Naive thymus-derived CD4-positive, alpha-beta T cell (primary cell): ENCODE measurements at regions not wholly inside any gene's neighbourhood (a gene's known extent, or its start where the extent isn't known, plus 50 kb on each side); places are given as distances from the start of the nearest gene placed in this dataset.

ENCODE experiments used
- ATAC-seq: fragments of 150-1000 bp; cut with Tn5 transposase; 2 replicates; pipeline ENCODE4 v1.10.0; 2021; ENCODE audit warnings: mild to moderate bottlenecking, moderate library complexity
- CTCF ChIA-PET: fragments of 350-600 bp; sonication (Branson Sonifier 250); formaldehyde crosslinking; loops from one replicate; lab custom pipeline; 2021; ENCODE audit warnings: antibody characterized with exemption; lab: Charles Lee
- POLR2A ChIA-PET: fragments of 350-600 bp; sonication (Branson Sonifier 250); formaldehyde crosslinking; loops from one replicate; lab custom pipeline; 2021; ENCODE audit warnings: antibody characterized with exemption, inconsistent platforms; lab: Charles Lee
- DNase-seq, 9 donors: peaks; one replicate each; pipeline versions ENCODE4 v3.0.0 to v3.0.0-alpha.2; 2020 to 2022; ENCODE audit warnings: mixed read lengths in 1 of 9
- H3K27ac ChIP-seq: one replicate; pipeline ENCODE4 v1.7.0; 2013; ENCODE audit warnings: mild to moderate bottlenecking, low read depth, low read length, moderate library complexity
- H3K27me3 ChIP-seq, 2 donors: one replicate each; pipeline ENCODE4 v1.7.0; 2013; ENCODE audit warnings: low read length in 2 of 2, mild to moderate bottlenecking in 2 of 2, moderate library complexity in 2 of 2; ENCODE audit not compliant: control insufficient read depth in 2 of 2, insufficient read depth in 2 of 2
- H3K36me3 ChIP-seq, 3 experiments: 1 replicate in 2 of 3; 2 replicates in 1 of 3; pipeline ENCODE4 v1.7.0; 2013; ENCODE audit warnings: low read length in 3 of 3, mild to moderate bottlenecking in 3 of 3, moderate library complexity in 1 of 3; ENCODE audit not compliant: insufficient read depth in 3 of 3, control insufficient read depth in 2 of 3
- H3K4me1 ChIP-seq, 2 donors: one replicate each; pipeline ENCODE4 v1.7.0; 2013; ENCODE audit warnings: low read length in 2 of 2, mild to moderate bottlenecking in 2 of 2, moderate library complexity in 1 of 2; ENCODE audit not compliant: control insufficient read depth in 2 of 2, insufficient read depth in 2 of 2
- H3K4me3 ChIP-seq: 2 replicates; pipeline ENCODE4 v1.7.0; 2013; ENCODE audit warnings: mild to moderate bottlenecking, low read length
- H3K9me3 ChIP-seq, 3 experiments: 1 replicate in 2 of 3; 2 replicates in 1 of 3; pipeline ENCODE4 v1.7.0; 2013; ENCODE audit warnings: low read length in 3 of 3; ENCODE audit not compliant: control insufficient read depth in 2 of 3
- H3K27ac Mint-ChIP-seq, 9 donors: one replicate each; pipeline ENCODE4 v1.8.0; 2020 to 2022; ENCODE audit warnings: mixed read lengths in 9 of 9, mild to moderate bottlenecking in 8 of 9, moderate library complexity in 5 of 9, inconsistent platforms in 2 of 9
- H3K27me3 Mint-ChIP-seq, 5 donors: one replicate each; pipeline ENCODE4 v1.8.0; 2021 to 2022; ENCODE audit warnings: mixed read lengths in 5 of 5, mild to moderate bottlenecking in 1 of 5
- H3K36me3 Mint-ChIP-seq, 5 donors: one replicate each; pipeline ENCODE4 v1.8.0; 2020 to 2022; ENCODE audit warnings: mixed read lengths in 5 of 5, mild to moderate bottlenecking in 3 of 5, inconsistent platforms in 1 of 5
- H3K4me1 Mint-ChIP-seq, 7 donors: one replicate each; pipeline ENCODE4 v1.8.0; 2020 to 2022; ENCODE audit warnings: mixed read lengths in 7 of 7, mild to moderate bottlenecking in 3 of 7, inconsistent platforms in 1 of 7
- H3K4me3 Mint-ChIP-seq, 10 donors: one replicate each; pipeline ENCODE4 v1.8.0; 2020 to 2022; ENCODE audit warnings: mild to moderate bottlenecking in 10 of 10, mixed read lengths in 10 of 10, moderate library complexity in 6 of 10, inconsistent platforms in 2 of 10
- H3K9me3 Mint-ChIP-seq, 11 donors: one replicate each; pipeline ENCODE4 v1.8.0; 2020 to 2022; ENCODE audit warnings: mixed read lengths in 11 of 11, mild to moderate bottlenecking in 4 of 11, inconsistent platforms in 1 of 11, moderate library complexity in 1 of 11
- intact Hi-C, 2 donors: fragments of 100-400 bp; cut with micrococcal nuclease; formaldehyde crosslinking; loops; one replicate each; pipeline ENCODE4 v1.15.1; 2023

DNA sequence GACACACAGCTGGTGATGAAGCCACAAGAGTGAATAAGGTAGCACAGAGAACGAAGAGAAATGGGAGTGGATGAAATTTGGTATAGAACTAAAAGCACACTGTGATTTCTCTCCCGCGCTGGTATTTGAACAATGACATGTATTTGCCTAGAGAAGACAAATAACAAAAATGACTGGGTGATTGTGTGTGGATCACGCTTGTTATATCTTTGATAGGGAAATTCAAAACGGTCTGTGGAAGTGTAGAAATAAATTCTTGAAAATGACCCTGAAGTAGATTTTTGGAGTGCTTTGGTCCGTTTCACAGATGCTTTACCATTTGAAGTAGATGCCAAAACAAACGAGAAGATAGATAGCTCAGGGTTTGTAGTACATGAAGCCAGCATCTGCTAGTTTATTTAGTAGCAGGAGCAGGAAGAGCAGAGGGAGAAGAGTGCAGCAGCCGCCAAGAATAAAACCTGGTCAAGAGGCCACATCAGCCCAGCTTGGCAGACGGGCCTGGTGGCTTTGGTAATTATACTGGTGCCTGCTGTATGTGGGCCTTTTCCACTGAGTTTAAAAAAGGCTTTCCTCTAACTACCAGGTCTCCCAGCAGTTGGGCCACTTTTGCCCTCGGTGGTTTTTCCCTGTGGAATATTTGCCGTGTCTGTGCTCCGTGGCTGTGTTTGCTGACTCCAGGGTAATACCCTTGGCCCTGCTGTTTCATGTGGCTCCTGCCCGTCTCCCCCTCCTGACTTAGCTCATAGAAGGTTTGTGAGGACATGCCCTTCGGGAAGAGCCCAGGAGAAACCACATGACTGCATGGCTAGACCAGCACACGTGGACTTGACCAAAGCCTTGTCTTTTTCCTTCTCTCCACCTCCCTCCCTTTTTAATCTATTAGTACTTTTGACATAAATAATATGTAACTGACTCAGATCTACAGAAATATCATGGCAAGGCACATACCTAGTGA, 294.0 kb downstream of the SOX4 start:
- no peaks in the 10 kb centered on the region for H3K36me3 ChIP-seq
- ATAC-seq (no peak), DNase-seq (no peak)
- no peaks in the 10 kb centered on the region for H3K27me3 ChIP-seq
- ChIA-PET POLR2A (no interaction called here), CTCF (no interaction called here)
- H3K4me3 Mint-ChIP-seq = no peak overlapping the region
- H3K4me1 ChIP-seq = no peaks in the 10 kb centered on the region
- H3K4me3 ChIP-seq = no peak overlapping the region
- peaks cover 0 to 11% (median 9%) of the 10 kb centered on the region in 7 donors for H3K4me1 Mint-ChIP-seq
- H3K27ac Mint-ChIP-seq = no peak overlapping the region
- no peaks in the 10 kb centered on the region for H3K9me3 ChIP-seq
- no peak overlapping the region for H3K27ac ChIP-seq
- no peaks in the 10 kb centered on the region for H3K27me3 Mint-ChIP-seq
- peaks cover 0 to 10% (median 0%) of the 10 kb centered on the region in 5 donors for H3K36me3 Mint-ChIP-seq
- H3K9me3 Mint-ChIP-seq = peaks cover 0 to 12% (median 0%) of the 10 kb centered on the region in 11 donors
- intact Hi-C loops = no loop called here

DNA sequence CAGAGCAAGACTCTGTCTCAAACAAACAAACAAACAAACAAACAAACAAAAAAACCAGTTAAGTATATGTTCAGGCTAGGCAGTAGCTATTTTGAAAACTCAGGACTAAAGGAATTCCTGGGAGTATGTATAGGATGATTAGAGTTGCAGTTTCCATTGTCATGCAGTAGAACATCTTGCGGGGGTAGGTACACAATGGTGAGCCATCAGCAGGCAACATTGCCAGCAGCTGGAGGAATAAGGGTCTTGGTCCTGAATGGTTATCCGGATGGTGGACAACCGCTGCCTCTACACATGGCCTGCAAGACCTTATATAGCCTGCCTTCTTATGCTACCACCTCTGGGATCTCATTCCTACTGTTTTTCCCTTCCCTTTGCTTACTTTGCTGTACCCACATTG, 297.5 kb downstream of the SOX4 start:
- Mint-ChIP-seq H3K4me1 (no peaks in the 10 kb centered on the region), H3K9me3 (peaks cover 0 to 5% (median 0%) of the 10 kb centered on the region in 11 donors), H3K27ac (no peak overlapping the region), H3K36me3 (no peaks in the 10 kb centered on the region), H3K27me3 (no peaks in the 10 kb centered on the region), H3K4me3 (no peak overlapping the region)
- intact Hi-C loops = no loop called here
- H3K27ac ChIP-seq = no peak overlapping the region
- POLR2A ChIA-PET = no interaction called here
- no peaks in the 10 kb centered on the region for H3K9me3 ChIP-seq
- DNase-seq (no peak), ATAC-seq (no peak)
- H3K27me3 ChIP-seq = no peaks in the 10 kb centered on the region
- no peak overlapping the region for H3K4me3 ChIP-seq
- CTCF ChIA-PET = no interaction called here
- H3K36me3 ChIP-seq = no peaks in the 10 kb centered on the region
- H3K4me1 ChIP-seq = no peaks in the 10 kb centered on the region

- no peaks in the 10 kb centered on the region for H3K36me3 ChIP-seq
- no peak for DNase-seq
- H3K27me3 ChIP-seq = no peaks in the 10 kb centered on the region
- no peaks in the 10 kb centered on the region for H3K9me3 ChIP-seq
- Mint-ChIP-seq H3K36me3 (no peaks in the 10 kb centered on the region), H3K27me3 (no peaks in the 10 kb centered on the region), H3K27ac (no peak overlapping the region), H3K4me3 (no peak overlapping the region), H3K9me3 (peaks cover 0 to 5% (median 0%) of the 10 kb centered on the region in 11 donors), H3K4me1 (no peaks in the 10 kb centered on the region)
- ChIA-PET POLR2A (no interaction called here), CTCF (no interaction called here)
- H3K4me3 ChIP-seq = no peak overlapping the region
- intact Hi-C loops = no loop called here
- H3K4me1 ChIP-seq = no peaks in the 10 kb centered on the region
- no peak for ATAC-seq
- H3K27ac ChIP-seq = no peak overlapping the region
These were observed 300.2 kb downstream of the SOX4 start for GRCh38 chr6:21893793-21894192.

DNA sequence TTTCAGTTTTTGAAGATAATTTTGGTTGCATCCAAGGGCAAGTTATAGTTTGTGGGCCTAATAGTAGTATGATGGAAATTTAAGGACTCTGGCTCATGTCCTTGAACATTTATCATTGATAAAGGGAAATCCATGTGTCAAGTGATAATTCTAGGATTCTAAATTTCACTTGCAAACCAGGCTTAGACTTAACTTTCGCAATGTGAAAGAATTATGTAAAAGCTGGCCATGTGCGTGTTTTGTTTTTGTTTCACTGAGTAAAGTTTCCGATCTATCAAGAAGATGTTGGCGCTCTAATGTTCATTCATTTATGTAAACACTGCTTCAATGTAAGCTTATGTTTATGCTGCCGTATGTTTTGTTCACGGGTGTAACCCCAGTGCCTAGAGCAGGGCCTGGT, 302.0 kb downstream of the SOX4 start:
- Histone ChIP-seq H3K36me3 (no peaks in the 10 kb centered on the region), H3K27me3 (no peaks in the 10 kb centered on the region), H3K9me3 (no peaks in the 10 kb centered on the region), H3K4me1 (no peaks in the 10 kb centered on the region), H3K27ac (no peak overlapping the region), H3K4me3 (no peak overlapping the region)
- ATAC-seq = no peak
- no peak for DNase-seq
- intact Hi-C loops = no loop called here
- H3K4me3 Mint-ChIP-seq = no peak overlapping the region
- H3K27ac Mint-ChIP-seq = peak overlapping the region in 1 of 9 donors; percentile 6
- no peaks in the 10 kb centered on the region for H3K27me3 Mint-ChIP-seq
- no peaks in the 10 kb centered on the region for H3K36me3 Mint-ChIP-seq
- peaks cover 0 to 10% (median 0%) of the 10 kb centered on the region in 11 donors for H3K9me3 Mint-ChIP-seq
- H3K4me1 Mint-ChIP-seq = peaks cover 0 to 3% (median 0%) of the 10 kb centered on the region in 7 donors
- ChIA-PET POLR2A (no interaction called here), CTCF (no interaction called here)

DNA sequence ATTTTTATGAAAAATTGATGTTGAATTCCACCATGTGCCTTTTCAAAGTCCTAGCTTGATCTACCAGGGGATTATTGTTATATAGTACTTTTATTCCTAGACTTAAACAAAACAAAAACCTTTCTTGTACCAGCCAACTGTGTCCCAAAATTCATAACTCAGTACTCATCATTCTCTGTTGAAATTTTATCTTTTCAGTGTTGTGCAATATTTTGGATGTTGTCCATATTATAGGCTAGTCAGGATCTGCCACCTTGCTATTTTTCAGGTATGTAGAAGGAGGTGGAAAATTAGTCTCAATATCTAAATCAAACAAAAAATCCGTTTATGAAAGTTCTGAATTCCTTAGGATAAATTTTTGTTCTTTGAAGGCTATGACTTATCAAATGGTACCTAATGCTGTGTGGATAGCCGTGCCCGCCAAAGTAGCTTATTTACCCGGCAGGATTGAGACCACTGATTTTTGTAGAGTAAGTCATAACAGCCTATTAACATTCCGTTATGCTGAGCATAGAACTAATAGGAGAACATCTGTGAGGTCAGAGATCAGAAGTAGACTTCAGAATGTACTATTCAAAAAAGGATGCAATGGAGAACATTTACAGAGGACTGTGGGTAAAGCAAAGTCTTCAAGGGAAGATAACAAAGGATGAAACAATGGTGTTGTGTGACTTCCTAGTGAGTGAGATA, 304.7 kb downstream of the SOX4 start:
- Histone ChIP-seq H3K27me3 (no peaks in the 10 kb centered on the region), H3K36me3 (no peaks in the 10 kb centered on the region), H3K4me3 (no peak overlapping the region), H3K4me1 (no peaks in the 10 kb centered on the region), H3K27ac (no peak overlapping the region), H3K9me3 (no peaks in the 10 kb centered on the region)
- Mint-ChIP-seq H3K27ac (no peak overlapping the region), H3K4me3 (no peak overlapping the region), H3K27me3 (no peaks in the 10 kb centered on the region), H3K4me1 (peaks cover 0 to 3% (median 0%) of the 10 kb centered on the region in 7 donors), H3K9me3 (peaks cover 0 to 11% (median 0%) of the 10 kb centered on the region in 11 donors), H3K36me3 (no peaks in the 10 kb centered on the region)
- ATAC-seq = no peak
- ChIA-PET CTCF (interaction anchor here (0.6 kb wide), 1 partner anchor 198 kb away, joined by 3 read pairs; no protein-coding TSS in a partner anchor), POLR2A (interaction anchor here (0.6 kb wide), 1 partner anchor 1173 kb away, joined by 4 read pairs; no protein-coding TSS in a partner anchor)
- no peak for DNase-seq
- intact Hi-C loops = no loop called here

GRCh38 chr6:21899708-21900107, 306.2 kb downstream of the SOX4 start:
- POLR2A ChIA-PET = no interaction called here
- CTCF ChIA-PET = no interaction called here
- Histone ChIP-seq H3K36me3 (no peaks in the 10 kb centered on the region), H3K4me1 (no peaks in the 10 kb centered on the region), H3K27me3 (no peaks in the 10 kb centered on the region), H3K9me3 (no peaks in the 10 kb centered on the region), H3K4me3 (no peak overlapping the region), H3K27ac (no peak overlapping the region)
- DNase-seq = no peak
- Mint-ChIP-seq H3K4me3 (no peak overlapping the region), H3K9me3 (peaks cover 0 to 11% (median 0%) of the 10 kb centered on the region in 11 donors), H3K36me3 (no peaks in the 10 kb centered on the region), H3K4me1 (peaks cover 0 to 3% (median 0%) of the 10 kb centered on the region in 7 donors), H3K27me3 (peaks cover 0 to 4% (median 0%) of the 10 kb centered on the region in 5 donors), H3K27ac (peak overlapping the region in 1 of 9 donors; percentile 29)
- intact Hi-C loops = no loop called here
- no peak for ATAC-seq
